H9 (cell line): ENCODE measurements at regions not wholly inside any gene's neighbourhood (a gene's known extent, or its start where the extent isn't known, plus 50 kb on each side); places are given as distances from the start of the nearest gene placed in this dataset.

Experiments
- DNase-seq: peaks from one replicate; pipeline ENCODE4 v3.0.0-alpha.2; 2017
- H2AFZ ChIP-seq: one replicate; pipeline ENCODE4 v1.6.1; 2013; ENCODE audit warnings: mild to moderate bottlenecking, low read length, control low read depth, moderate library complexity
- H2AK5ac ChIP-seq: 2 replicates; pipeline ENCODE4 v1.6.1; 2013; ENCODE audit warnings: low read length, control low read depth, mixed read lengths; ENCODE audit not compliant: insufficient read length
- H2BK120ac ChIP-seq: one replicate; pipeline ENCODE4 v1.6.1; 2013; ENCODE audit warnings: low read depth, mild to moderate bottlenecking, low read length, control low read depth, inconsistent platforms; ENCODE audit not compliant: poor library complexity, severe bottlenecking
- H2BK12ac ChIP-seq: 2 replicates; pipeline ENCODE4 v1.6.1; 2013; ENCODE audit warnings: low read length, control low read depth, mixed read lengths, low read depth; ENCODE audit not compliant: insufficient read length
- H2BK15ac ChIP-seq: 2 replicates; pipeline ENCODE4 v1.6.1; 2013; ENCODE audit warnings: low read depth, low read length, control low read depth
- H2BK20ac ChIP-seq: one replicate; pipeline ENCODE4 v1.6.1; 2013; ENCODE audit warnings: low read depth, mild to moderate bottlenecking, low read length, control low read depth, inconsistent platforms; ENCODE audit not compliant: poor library complexity, severe bottlenecking
- H2BK5ac ChIP-seq: 2 replicates; pipeline ENCODE4 v1.6.1; 2013; ENCODE audit warnings: low read length, control low read depth, mixed read lengths; ENCODE audit not compliant: insufficient read length
- H3K14ac ChIP-seq: 2 replicates; pipeline ENCODE4 v1.6.1; 2013; ENCODE audit warnings: low read length, control low read depth; ENCODE audit not compliant: insufficient read depth
- H3K18ac ChIP-seq: 2 replicates; pipeline ENCODE4 v1.6.1; 2013; ENCODE audit warnings: low read depth, mild to moderate bottlenecking, mixed read lengths, low read length, control low read depth; ENCODE audit not compliant: insufficient read length
- H3K23ac ChIP-seq: 2 replicates; pipeline ENCODE4 v1.6.1; 2013; ENCODE audit warnings: low read length, control low read depth, mixed read lengths, low read depth; ENCODE audit not compliant: insufficient read length
- H3K23me2 ChIP-seq: 2 replicates; pipeline ENCODE4 v1.6.1; 2013; ENCODE audit warnings: low read depth, mild to moderate bottlenecking, mixed read lengths, low read length, control low read depth; ENCODE audit not compliant: insufficient read length, poor library complexity, severe bottlenecking
- H3K27ac ChIP-seq: 2 replicates; pipeline ENCODE4 v1.5.1; 2013; ENCODE audit warnings: low read length, control low read depth, mixed read lengths, low read depth; ENCODE audit not compliant: insufficient read length
- H3K27me3 ChIP-seq: 2 replicates; pipeline ENCODE4 v1.6.1; 2013; ENCODE audit warnings: low read length, control low read depth, inconsistent platforms; ENCODE audit not compliant: insufficient read depth
- H3K4ac ChIP-seq: 2 replicates; pipeline ENCODE4 v1.6.1; 2013; ENCODE audit warnings: low read depth, mild to moderate bottlenecking, control low read depth, inconsistent platforms, low read length, moderate library complexity
- H3K4me1 ChIP-seq: 2 replicates; pipeline ENCODE4 v1.6.1; 2013; ENCODE audit warnings: low read length, control low read depth, inconsistent platforms; ENCODE audit not compliant: insufficient read depth
- H3K4me2 ChIP-seq: 2 replicates; pipeline ENCODE4 v1.6.1; 2013; ENCODE audit warnings: low read length, control low read depth, mixed read lengths; ENCODE audit not compliant: insufficient read length, insufficient read depth
- H3K56ac ChIP-seq: 2 replicates; pipeline ENCODE4 v1.6.1; 2013; ENCODE audit warnings: low read depth, mild to moderate bottlenecking, mixed read lengths, low read length, control low read depth; ENCODE audit not compliant: insufficient read length
- H3K79me1 ChIP-seq: 2 replicates; pipeline ENCODE4 v1.6.1; 2013; ENCODE audit warnings: low read depth, mild to moderate bottlenecking, moderate library complexity, low read length, control low read depth, inconsistent platforms; ENCODE audit not compliant: insufficient read depth, poor library complexity, severe bottlenecking
- H3K79me2 ChIP-seq: 2 replicates; pipeline ENCODE4 v1.6.1; 2013; ENCODE audit warnings: low read length, control low read depth, inconsistent platforms; ENCODE audit not compliant: insufficient read depth
- H3K9ac ChIP-seq: 2 replicates; pipeline ENCODE4 v1.6.1; 2013; ENCODE audit warnings: low read length, control low read depth, mixed read lengths; ENCODE audit not compliant: insufficient read length; ENCODE audit errors: extremely low read depth
- H3K9me3 ChIP-seq: one replicate; pipeline ENCODE4 v1.6.1; 2013; ENCODE audit warnings: low read depth, low read length, inconsistent platforms; ENCODE audit not compliant: control insufficient read depth
- H3T11ph ChIP-seq: one replicate; pipeline ENCODE4 v1.6.1; 2013; ENCODE audit warnings: mild to moderate bottlenecking, low read length, control low read depth, inconsistent platforms
- H4K20me1 ChIP-seq: one replicate; pipeline ENCODE4 v1.6.1; 2013; ENCODE audit not compliant: control insufficient read depth, insufficient read length, insufficient read depth
- H4K5ac ChIP-seq: 2 replicates; pipeline ENCODE4 v1.6.1; 2013; ENCODE audit warnings: low read depth, mild to moderate bottlenecking, mixed read lengths, low read length, control low read depth; ENCODE audit not compliant: insufficient read length
- H4K8ac ChIP-seq: replicated peaks from 2 replicates; pipeline ENCODE4 v1.6.1; 2013; ENCODE audit warnings: low read length, control low read depth, mixed read lengths, low read depth; ENCODE audit not compliant: insufficient read length
- H4K91ac ChIP-seq: 2 replicates; pipeline ENCODE4 v1.6.1; 2013; ENCODE audit warnings: low read depth, mild to moderate bottlenecking, moderate library complexity, mixed read lengths, low read length, control low read depth; ENCODE audit not compliant: insufficient read length
- H3K27ac Mint-ChIP-seq, 3 experiments: 2 replicates in 2 of 3; 3 replicates in 1 of 3; pipeline ENCODE4 v1.8.0; 2020 to 2021; ENCODE audit warnings: mixed read lengths in 3 of 3, mild to moderate bottlenecking in 1 of 3, moderate library complexity in 1 of 3
- H3K27me3 Mint-ChIP-seq: 2 replicates; pipeline ENCODE4 v1.8.0; 2021; ENCODE audit warnings: low read depth, mild to moderate bottlenecking, moderate library complexity, mixed read lengths
- H3K36me3 Mint-ChIP-seq, 3 experiments: 2 replicates in 2 of 3; 3 replicates in 1 of 3; pipeline ENCODE4 v1.8.0; 2020 to 2021; ENCODE audit warnings: low read depth in 3 of 3, mixed read lengths in 3 of 3; ENCODE audit not compliant: insufficient read depth in 1 of 3
- H3K4me1 Mint-ChIP-seq, 2 experiments: 2 replicates each; pipeline ENCODE4 v1.8.0; 2020; ENCODE audit warnings: mixed read lengths in 2 of 2
- H3K4me3 Mint-ChIP-seq, 2 experiments: 2 replicates in 1 of 2; 3 replicates in 1 of 2; pipeline ENCODE4 v1.8.0; 2020 to 2021; ENCODE audit warnings: mild to moderate bottlenecking in 2 of 2, mixed read lengths in 2 of 2, moderate library complexity in 1 of 2
- H3K9me3 Mint-ChIP-seq, 2 experiments: 2 replicates in 1 of 2; 3 replicates in 1 of 2; pipeline ENCODE4 v1.8.0; 2020; ENCODE audit warnings: mild to moderate bottlenecking in 2 of 2, mixed read lengths in 2 of 2, moderate library complexity in 1 of 2
- WGBS: extraction: QIAGEN DNeasy Blood & Tissue Kit; methylation state at CpG from one replicate; pipeline ENCODE4 v1.1.7; 2013; ENCODE audit warnings: missing lambda C conversion rate, low lambda C conversion rate, mixed read lengths; ENCODE audit not compliant: insufficient read length; ENCODE audit errors: extremely low coverage; 5-methylcytosine and 5-hydroxymethylcytosine counted together
- TF ChIP-seq, protein P1 (sequence below): fragments of 200-600 bp; sonication (generic); conservative IDR thresholded peaks from 3 replicates; pipeline ENCODE4 v1.8.0; 2021; ENCODE audit warnings: antibody characterized with exemption, mild to moderate bottlenecking

DNA sequence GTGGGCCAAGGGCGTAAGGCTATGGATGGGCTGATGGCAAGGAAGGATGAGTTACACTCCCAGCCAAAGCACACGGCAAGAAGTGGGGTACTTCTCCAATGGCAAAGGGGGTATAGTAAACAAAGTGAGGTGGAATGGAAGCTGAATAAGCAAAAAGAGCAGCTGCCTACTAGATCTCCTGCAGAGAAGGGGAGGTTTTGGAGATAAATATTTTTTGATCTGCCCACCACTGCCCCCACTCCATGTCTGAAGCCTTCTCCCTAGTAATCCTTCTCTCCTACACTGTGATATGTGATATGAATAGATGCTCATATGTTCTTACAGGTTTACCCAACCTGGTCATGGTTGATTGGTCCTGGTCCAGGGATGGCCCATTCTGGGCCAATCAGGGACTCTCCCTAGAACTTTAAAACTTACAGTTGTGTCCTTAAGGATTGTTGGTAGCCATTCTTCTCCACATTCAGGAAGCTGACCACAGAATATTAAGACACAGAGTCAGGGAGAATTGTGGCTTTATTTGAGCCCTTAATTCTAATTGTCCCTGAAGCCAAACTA, 436.8 kb downstream of the OMA1 start:
- Histone ChIP-seq H3K4me2 (no peak overlapping the region), H2AFZ (no peak overlapping the region), H3K4me1 (no peaks in the 10 kb centered on the region), H3K9ac (no peak overlapping the region), H3K27ac (no peak overlapping the region), H2BK5ac (no peak overlapping the region), H2BK15ac (no peak overlapping the region), H2BK120ac (no peak overlapping the region), H2BK12ac (no peak overlapping the region), H2BK20ac (no peak overlapping the region), H3K23me2 (no peaks in the 10 kb centered on the region), H3K56ac (no peak overlapping the region), H3T11ph (no peak overlapping the region), H3K79me1 (no peaks in the 10 kb centered on the region), H2AK5ac (no peak overlapping the region), H4K5ac (no peak overlapping the region), H4K20me1 (no peaks in the 10 kb centered on the region), H3K23ac (no peak overlapping the region), H3K79me2 (no peaks in the 10 kb centered on the region), H3K14ac (no peak overlapping the region), H3K18ac (no peak overlapping the region), H4K8ac (no peak overlapping the region), H3K9me3 (no peaks in the 10 kb centered on the region), H4K91ac (no peak overlapping the region), H3K4ac (no peak overlapping the region), H3K27me3 (no peaks in the 10 kb centered on the region)
- TF ChIP-seq, protein P1, sequence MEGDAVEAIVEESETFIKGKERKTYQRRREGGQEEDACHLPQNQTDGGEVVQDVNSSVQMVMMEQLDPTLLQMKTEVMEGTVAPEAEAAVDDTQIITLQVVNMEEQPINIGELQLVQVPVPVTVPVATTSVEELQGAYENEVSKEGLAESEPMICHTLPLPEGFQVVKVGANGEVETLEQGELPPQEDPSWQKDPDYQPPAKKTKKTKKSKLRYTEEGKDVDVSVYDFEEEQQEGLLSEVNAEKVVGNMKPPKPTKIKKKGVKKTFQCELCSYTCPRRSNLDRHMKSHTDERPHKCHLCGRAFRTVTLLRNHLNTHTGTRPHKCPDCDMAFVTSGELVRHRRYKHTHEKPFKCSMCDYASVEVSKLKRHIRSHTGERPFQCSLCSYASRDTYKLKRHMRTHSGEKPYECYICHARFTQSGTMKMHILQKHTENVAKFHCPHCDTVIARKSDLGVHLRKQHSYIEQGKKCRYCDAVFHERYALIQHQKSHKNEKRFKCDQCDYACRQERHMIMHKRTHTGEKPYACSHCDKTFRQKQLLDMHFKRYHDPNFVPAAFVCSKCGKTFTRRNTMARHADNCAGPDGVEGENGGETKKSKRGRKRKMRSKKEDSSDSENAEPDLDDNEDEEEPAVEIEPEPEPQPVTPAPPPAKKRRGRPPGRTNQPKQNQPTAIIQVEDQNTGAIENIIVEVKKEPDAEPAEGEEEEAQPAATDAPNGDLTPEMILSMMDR = no peak
- Mint-ChIP-seq H3K4me1 (peaks cover 4 to 5% of the 10 kb centered on the region in 2 experiments; a peak in 2 of 4 replicates), H3K4me3 (no peak overlapping the region), H3K9me3 (peaks cover 0 to 3% of the 10 kb centered on the region in 2 experiments; a peak in 2 of 5 replicates), H3K27me3 (no peaks in the 10 kb centered on the region), H3K27ac (no peak overlapping the region; a peak in 1 of 7 replicates), H3K36me3 (peaks cover 0 to 3% (median 0%) of the 10 kb centered on the region in 3 experiments; a peak in 1 of 7 replicates)
- no peak for DNase-seq
- no CpG with 5 or more reads among the region's 2 CpGs for WGBS
